Activated CD4-positive, alpha-beta T cell treated with anti-CD3 and anti-CD28 coated beads, Interleukin-2, amount 50 U/mL, for 48 hours (primary cell): ENCODE measurements at regions not wholly inside any gene's neighbourhood (a gene's known extent, or its start where the extent isn't known, plus 50 kb on each side); places are given as distances from the start of the nearest gene placed in this dataset.
"Not testable (repeated sequence)": the region's sequence is repeated elsewhere in the genome, so short reads cannot be mapped to it uniquely, and the experiment has no call there.

Source experiments
- DNase-seq, 2 experiments: peaks; one replicate each; pipeline ENCODE4 v3.0.0-alpha.2; 2020

DNA sequence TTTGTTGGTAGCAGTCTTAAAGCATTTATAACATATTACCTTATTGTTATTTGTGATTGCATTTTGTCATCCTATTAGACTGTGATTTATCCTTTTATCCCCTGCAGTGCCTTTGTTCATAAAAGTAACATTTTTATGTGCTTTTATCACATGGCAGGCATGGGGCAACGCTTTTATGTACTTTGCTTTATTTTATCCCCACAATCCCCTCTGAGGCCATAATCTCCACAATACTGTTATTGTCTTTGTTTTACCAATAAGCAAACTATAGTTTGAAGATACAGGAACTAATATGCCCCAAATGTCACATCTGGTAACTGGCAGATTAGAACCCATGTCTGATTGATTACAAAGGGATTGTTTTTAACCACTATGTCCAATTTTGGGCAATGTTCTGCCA, 613.5 kb downstream of the REEP3 start:
- DNase-seq, result no peak

GRCh38 chr10:64142395-64142794, 621.2 kb downstream of the REEP3 start:
- no peak for DNase-seq

DNA sequence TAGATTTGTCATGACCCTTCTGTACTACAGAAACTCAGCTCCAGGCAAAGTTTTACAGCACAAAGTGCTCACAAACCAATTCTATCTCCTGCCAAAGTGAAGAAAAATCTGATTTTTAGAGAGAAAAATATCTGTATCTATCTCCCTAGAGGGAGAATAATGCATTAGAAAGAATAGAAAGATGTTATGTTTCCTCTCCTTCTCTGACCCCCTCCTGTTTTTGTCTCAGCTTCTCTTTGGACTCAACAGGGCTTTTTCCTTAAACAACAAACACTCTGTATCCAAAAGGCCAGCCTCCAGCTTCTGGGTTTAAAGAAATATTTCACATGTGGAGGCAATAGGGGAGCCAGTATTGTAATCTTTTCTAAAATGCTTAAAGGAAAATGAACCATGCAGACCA, 627.4 kb downstream of the REEP3 start:
- no peak for DNase-seq

DNA sequence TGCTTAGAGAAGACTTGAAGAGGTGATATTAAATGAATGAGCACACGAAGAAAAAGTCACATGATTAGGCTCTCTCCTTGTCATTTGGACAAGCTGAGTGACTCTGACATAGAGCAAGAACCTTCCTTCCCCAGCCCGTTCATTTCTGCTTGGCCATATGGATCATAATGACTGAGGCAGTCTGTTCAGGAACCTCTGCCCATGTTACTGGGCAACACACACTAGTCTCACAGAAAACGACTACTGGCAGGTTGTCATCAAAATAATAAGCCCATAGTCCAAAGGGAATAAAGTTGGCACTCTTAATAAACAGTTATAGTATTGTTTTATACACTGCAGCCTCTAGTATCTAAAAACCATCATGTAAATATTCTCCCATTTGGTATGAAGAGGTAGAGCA, 635.0 kb downstream of the REEP3 start:
- no peak for DNase-seq

DNA sequence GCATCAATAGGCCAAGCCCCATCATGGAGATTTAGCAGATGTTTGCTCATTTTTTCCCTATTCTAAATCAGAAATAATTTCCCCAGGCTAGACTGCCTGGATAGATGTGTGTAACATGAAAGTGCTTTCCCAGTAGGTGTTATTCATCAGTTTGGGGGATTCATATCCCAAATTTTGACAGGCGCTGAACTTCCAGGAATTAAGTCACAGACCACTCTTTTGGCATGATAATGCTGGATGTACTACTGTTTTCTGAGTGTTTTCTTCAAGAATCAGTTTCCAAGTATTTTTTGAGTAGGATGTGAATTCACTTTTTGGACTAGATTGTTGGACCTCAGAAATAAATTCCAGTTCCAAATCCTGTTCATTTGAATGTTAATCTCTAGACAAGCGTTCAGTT, 637.4 kb downstream of the REEP3 start:
- no peak for DNase-seq

DNA sequence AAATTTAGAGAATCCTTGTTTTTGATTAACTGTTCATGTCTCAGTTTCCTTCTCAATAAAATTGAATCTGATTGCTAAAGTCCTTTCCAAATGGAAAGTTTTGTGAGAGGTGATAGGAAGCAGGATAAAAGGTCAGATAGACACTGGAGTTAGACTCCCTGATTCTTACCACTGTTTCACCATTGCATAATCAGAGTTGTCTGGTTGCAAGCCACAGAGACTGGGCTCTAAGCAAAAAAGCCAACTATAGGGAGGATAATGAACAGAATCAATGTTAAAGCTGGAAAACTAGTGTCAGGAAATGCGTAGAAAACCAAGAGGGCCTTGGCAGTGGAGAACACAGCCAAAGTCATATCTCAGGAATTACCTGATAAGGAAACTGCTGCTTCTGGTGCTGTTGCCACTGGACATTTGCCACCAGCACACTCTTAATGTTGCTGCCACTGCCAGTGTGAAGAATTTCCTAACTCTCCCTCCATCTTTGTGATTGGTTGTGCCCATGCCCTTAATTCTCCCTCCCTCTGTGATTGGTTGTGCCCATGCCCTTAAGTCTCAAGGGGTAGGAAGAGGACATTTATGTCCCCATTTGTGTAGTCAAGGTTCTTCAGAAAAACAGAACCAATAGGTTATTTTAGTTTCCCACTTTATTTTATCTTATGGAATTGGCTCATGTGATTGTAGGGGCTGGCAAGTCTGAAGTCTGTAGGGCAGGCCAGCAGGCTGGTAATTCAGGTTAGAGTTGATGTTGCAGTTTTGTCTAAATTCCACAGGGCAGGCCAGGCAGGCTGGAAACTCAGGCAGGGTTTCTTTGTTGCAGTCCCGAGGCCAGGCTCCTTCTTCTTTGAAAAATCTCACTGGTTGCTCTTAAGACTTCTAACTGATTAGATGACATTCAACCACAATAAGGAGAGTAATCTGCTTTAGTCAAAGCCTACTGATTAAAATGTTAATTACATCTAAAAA, 639.0 kb downstream of the REEP3 start:
- DNase-seq, result no peak

GRCh38 chr10:64170791-64171190, 649.6 kb downstream of the REEP3 start:
- DNase-seq, result no peak

- no peak for DNase-seq
Measured at GRCh38 chr10:64173826-64174225, 652.6 kb downstream of the REEP3 start.

DNA sequence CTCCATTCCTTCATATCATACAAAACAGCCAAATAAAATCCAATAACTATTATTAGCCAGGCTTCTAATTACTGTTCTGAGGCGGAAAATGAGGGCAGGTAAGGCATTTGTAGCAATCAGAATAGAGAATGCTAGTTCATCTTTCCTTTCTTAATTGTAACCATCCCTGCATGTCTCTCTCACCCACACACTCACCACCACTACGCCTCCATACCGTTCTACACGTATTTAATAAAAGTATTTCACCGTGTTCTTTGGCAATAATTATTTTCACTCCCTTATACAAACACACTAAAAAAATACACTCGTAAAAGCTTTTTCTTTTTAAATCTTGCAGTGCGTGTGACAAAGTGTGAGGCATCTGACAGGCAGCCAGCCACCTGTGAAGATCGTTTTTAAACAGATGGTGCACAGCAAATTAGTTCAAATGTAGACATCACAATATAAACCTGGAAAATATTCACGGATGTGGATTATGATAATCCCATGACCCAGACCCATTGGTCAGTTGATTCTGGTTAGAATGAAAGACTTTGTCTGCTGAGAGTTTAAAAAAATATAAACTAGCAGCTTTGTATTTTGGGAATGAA, 653.6 kb downstream of the REEP3 start:
- DNase-seq, result no peak

GRCh38 chr10:64175271-64175962, 654.2 kb downstream of the REEP3 start:
- DNase-seq, result no peak

GRCh38 chr10:64182671-64183070, 661.5 kb downstream of the REEP3 start:
- DNase-seq, result no peak

- DNase-seq, result no peak
Measured at GRCh38 chr10:64191286-64191685, 670.1 kb downstream of the REEP3 start.

- no peak for DNase-seq
Measured at GRCh38 chr10:64196638-64197315, 675.6 kb downstream of the REEP3 start.

GRCh38 chr10:64201936-64202335, 680.7 kb downstream of the REEP3 start:
- DNase-seq, result no peak

DNA sequence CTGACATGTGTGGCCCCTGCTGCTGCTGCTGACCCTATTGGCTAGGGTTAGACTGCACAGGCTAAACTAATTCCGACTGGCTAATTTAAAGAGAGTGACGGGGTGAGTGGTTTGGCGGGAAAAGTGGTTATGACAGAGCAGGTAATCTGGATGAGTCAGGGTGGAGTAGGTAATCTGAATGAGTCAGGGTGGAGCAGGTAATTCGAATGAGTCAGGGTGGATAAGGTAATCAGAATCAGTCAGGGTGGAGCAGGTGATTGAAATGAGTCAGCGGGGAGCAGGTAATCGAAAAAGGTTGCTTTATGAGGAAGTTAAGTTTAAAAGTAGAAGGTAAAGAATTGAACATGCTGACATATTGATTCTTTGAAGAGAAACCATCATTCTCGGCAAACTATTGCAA, 683.3 kb downstream of the REEP3 start:
- not testable (repeated sequence) for DNase-seq

DNA sequence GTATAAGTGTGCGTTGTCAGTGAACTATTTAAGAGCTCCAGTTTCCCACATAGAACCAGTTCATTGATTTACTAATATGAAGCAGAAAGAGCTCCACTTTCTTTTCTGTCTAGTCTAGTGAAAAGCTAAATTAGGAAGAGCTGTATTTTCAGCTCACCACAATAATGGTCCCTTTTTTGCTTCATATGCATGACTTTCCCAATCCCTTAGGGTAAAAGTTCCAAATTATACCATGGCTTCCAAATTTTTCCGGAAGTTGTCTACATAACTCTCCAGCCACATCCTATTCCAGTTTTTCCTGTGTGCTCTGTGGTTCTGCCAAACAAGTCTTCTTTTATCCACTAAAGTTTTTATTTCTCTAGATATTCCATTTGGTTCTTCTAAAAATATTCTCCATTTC, 685.2 kb downstream of the REEP3 start:
- DNase-seq, result no peak

- no peak for DNase-seq
Measured at GRCh38 chr10:64209561-64209960, 688.4 kb downstream of the REEP3 start.

GRCh38 chr10:64210211-64210610, 689.0 kb downstream of the REEP3 start:
- no peak for DNase-seq

- DNase-seq, result no peak
Measured at GRCh38 chr10:64211466-64211865, 690.3 kb downstream of the REEP3 start.

GRCh38 chr10:64215088-64215487, 693.9 kb downstream of the REEP3 start:
- DNase-seq, result no peak

GRCh38 chr10:64219271-64220025, 698.2 kb downstream of the REEP3 start:
- DNase-seq, result no peak

DNA sequence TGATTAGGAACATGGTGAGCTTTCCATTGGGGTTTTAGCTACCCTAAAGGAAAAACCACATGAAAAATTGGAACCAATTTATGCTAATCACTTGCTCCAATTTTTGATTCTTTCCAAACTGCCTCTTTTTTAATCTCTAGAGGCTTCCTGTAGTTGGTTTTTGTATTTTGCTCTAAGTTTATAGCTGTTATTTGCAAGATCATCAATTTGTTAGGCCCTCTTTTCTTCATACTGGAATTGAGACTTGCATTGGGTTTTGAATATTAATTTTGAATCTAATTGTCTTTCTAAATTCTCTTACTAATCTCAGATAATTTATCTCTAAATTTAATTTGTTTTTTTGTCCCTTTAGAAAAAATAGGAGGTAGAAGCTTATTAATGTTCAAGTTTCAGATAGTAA, 713.3 kb downstream of the REEP3 start:
- no peak for DNase-seq
